Neural progenitor cell (in vitro differentiated cells): ENCODE measurements at regions not wholly inside any gene's neighbourhood (a gene's known extent, or its start where the extent isn't known, plus 50 kb on each side); places are given as distances from the start of the nearest gene placed in this dataset.
A peak's percentile ranks its signal among the peaks of the same experiment; 100 is the strongest.

Experiments
- DNase-seq: peaks from one replicate; pipeline ENCODE4 v3.0.0-alpha.2; 2016; ENCODE audit warnings: low spot score
- H2AFZ ChIP-seq: fragments of 200-600 bp; sonication (generic); replicated peaks from 2 replicates; pipeline ENCODE4 v1.6.1; 2016; ENCODE audit warnings: antibody characterized with exemption
- H3F3A ChIP-seq: fragments of 200-600 bp; sonication (generic); 2 replicates; pipeline ENCODE4 v1.6.1; 2016; ENCODE audit warnings: antibody characterized with exemption, low read depth
- H3K27ac ChIP-seq: fragments of 200-600 bp; sonication (generic); 2 replicates; pipeline ENCODE4 v1.5.1; 2016; ENCODE audit warnings: mild to moderate bottlenecking
- H3K27me3 ChIP-seq: fragments of 200-600 bp; sonication (generic); 2 replicates; pipeline ENCODE4 v1.6.1; 2016; ENCODE audit warnings: mild to moderate bottlenecking, moderate library complexity
- H3K36me3 ChIP-seq: fragments of 200-600 bp; sonication (generic); 2 replicates; pipeline ENCODE4 v1.5.1; 2016
- H3K4me1 ChIP-seq: fragments of 200-600 bp; sonication (generic); 2 replicates; pipeline ENCODE4 v1.6.1; 2016; ENCODE audit warnings: mixed run types
- H3K4me2 ChIP-seq: fragments of 200-600 bp; sonication (generic); 2 replicates; pipeline ENCODE4 v1.6.1; 2016
- H3K4me3 ChIP-seq: fragments of 200-600 bp; sonication (generic); 2 replicates; pipeline ENCODE4 v1.5.1; 2016
- H3K79me2 ChIP-seq: fragments of 200-600 bp; sonication (generic); 2 replicates; pipeline ENCODE4 v1.6.1; 2016; ENCODE audit warnings: low read depth
- H3K9ac ChIP-seq: fragments of 200-600 bp; sonication (generic); 2 replicates; pipeline ENCODE4 v1.6.1; 2016
- H3K9me3 ChIP-seq: fragments of 200-600 bp; sonication (generic); 2 replicates; pipeline ENCODE4 v1.5.1; 2016; ENCODE audit warnings: low read depth
- H4K20me1 ChIP-seq: fragments of 200-600 bp; sonication (generic); 2 replicates; pipeline ENCODE4 v1.6.1; 2016; ENCODE audit warnings: low read depth
- H3K27ac Mint-ChIP-seq: 3 replicates; pipeline ENCODE4 v1.8.0; 2021; ENCODE audit warnings: mixed read lengths
- H3K27me3 Mint-ChIP-seq: 2 replicates; pipeline ENCODE4 v1.8.0; 2022; ENCODE audit warnings: low read depth, mild to moderate bottlenecking, inconsistent platforms, moderate library complexity, mixed read lengths; ENCODE audit not compliant: insufficient read depth
- H3K36me3 Mint-ChIP-seq: 3 replicates; pipeline ENCODE4 v1.8.0; 2021; ENCODE audit warnings: mixed read lengths
- H3K4me1 Mint-ChIP-seq: 3 replicates; pipeline ENCODE4 v1.8.0; 2021; ENCODE audit warnings: mixed read lengths
- H3K4me3 Mint-ChIP-seq: 3 replicates; pipeline ENCODE4 v1.8.0; 2021; ENCODE audit warnings: mild to moderate bottlenecking, moderate library complexity, mixed read lengths
- H3K9me3 Mint-ChIP-seq: 3 replicates; pipeline ENCODE4 v1.8.0; 2020; ENCODE audit warnings: mixed read lengths
- CTCF ChIP-seq: fragments of 200-600 bp; sonication (generic); IDR thresholded peaks from 2 replicates; pipeline ENCODE4 v1.5.1; 2017; ENCODE audit warnings: antibody characterized with exemption, mild to moderate bottlenecking
- EZH2 ChIP-seq: fragments of 200-600 bp; sonication (generic); IDR thresholded peaks from 2 replicates; pipeline ENCODE4 v1.6.1; 2017; ENCODE audit warnings: antibody characterized with exemption, mild to moderate bottlenecking, moderate library complexity
- EZH2phosphoT487 ChIP-seq: fragments of 200-600 bp; sonication (generic); IDR thresholded peaks from 2 replicates; pipeline ENCODE4 v1.6.1; 2017; ENCODE audit warnings: antibody characterized with exemption

GRCh38 chr13:106385654-106386053 lies 149.8 kb downstream of the EFNB2 start:
- Histone ChIP-seq H3K27ac (no peak overlapping the region), H3K9me3 (no peaks in the 10 kb centered on the region), H3K9ac (no peak overlapping the region), H3K79me2 (no peaks in the 10 kb centered on the region), H3K4me1 (peaks cover 10% of the 10 kb centered on the region), H2AFZ (no peak overlapping the region), H3F3A (no peaks in the 10 kb centered on the region), H3K4me3 (no peak overlapping the region), H4K20me1 (no peaks in the 10 kb centered on the region), H3K27me3 (no peaks in the 10 kb centered on the region), H3K36me3 (no peaks in the 10 kb centered on the region), H3K4me2 (no peak overlapping the region)
- Mint-ChIP-seq H3K4me1 (peaks cover 42% of the 10 kb centered on the region), H3K27me3 (peaks cover 3% of the 10 kb centered on the region), H3K27ac (no peak overlapping the region), H3K9me3 (peaks cover 7% of the 10 kb centered on the region), H3K36me3 (peaks cover 4% of the 10 kb centered on the region), H3K4me3 (no peak overlapping the region)
- TF ChIP-seq EZH2phosphoT487 (no peak), CTCF (no peak), EZH2 (no peak)
- DNase-seq: no peak

DNA sequence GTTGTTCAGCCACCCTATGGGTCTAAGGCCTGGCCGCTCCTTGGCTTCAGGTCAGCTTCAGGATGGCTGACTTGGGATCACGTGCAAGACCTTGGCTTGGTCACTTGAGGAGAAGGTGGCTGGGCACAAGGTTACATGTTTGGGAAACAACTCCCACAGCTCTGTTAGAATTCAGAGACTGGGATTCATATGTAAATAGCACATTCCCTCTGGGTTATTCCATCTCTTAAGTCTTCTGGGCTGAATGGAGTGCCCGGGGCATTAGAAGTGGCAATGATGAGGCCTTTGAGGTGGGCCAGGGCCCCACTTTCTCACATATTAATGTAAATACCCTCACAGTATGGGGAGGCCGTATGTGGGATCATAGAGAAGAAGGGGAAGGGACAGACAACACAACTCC lies 150.9 kb downstream of the EFNB2 start:
- TF ChIP-seq EZH2phosphoT487 (no peak), CTCF (no peak), EZH2 (no peak)
- Histone ChIP-seq H3K27me3 (no peaks in the 10 kb centered on the region), H3F3A (peaks cover 7% of the 10 kb centered on the region), H3K9me3 (no peaks in the 10 kb centered on the region), H3K4me3 (no peak overlapping the region), H3K9ac (no peak overlapping the region), H4K20me1 (no peaks in the 10 kb centered on the region), H3K79me2 (no peaks in the 10 kb centered on the region), H3K27ac (no peak overlapping the region), H3K4me2 (no peak overlapping the region), H3K36me3 (no peaks in the 10 kb centered on the region), H2AFZ (no peak overlapping the region), H3K4me1 (peaks cover 22% of the 10 kb centered on the region)
- Mint-ChIP-seq H3K4me1 (peaks cover 53% of the 10 kb centered on the region), H3K27ac (peak overlapping the region; percentile 21), H3K36me3 (peaks cover 4% of the 10 kb centered on the region), H3K27me3 (peaks cover 8% of the 10 kb centered on the region), H3K9me3 (peaks cover 7% of the 10 kb centered on the region), H3K4me3 (no peak overlapping the region)
- DNase-seq: no peak

DNA sequence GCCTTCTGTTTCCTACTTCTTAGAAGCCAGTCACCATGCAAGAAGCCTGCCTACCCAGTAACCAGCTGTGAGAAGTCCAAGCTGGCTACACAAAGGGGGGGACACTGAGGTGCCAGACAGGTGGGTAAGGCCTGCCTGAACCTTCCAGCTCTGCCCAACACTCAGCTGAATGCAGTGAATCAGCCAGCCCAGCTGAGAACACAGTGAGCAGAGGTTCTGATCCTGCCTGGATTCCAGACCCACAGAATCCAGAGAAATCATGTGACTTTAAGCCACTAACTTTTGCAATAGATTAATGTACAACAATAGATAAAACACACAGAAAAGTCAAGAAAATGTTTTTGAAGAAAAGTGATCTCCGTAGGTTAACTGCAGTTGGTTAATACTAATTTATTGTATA lies 151.7 kb downstream of the EFNB2 start:
- Histone ChIP-seq H3K27ac (no peak overlapping the region), H3K9ac (no peak overlapping the region), H3K27me3 (no peaks in the 10 kb centered on the region), H3K4me3 (no peak overlapping the region), H3K4me2 (no peak overlapping the region), H3K9me3 (no peaks in the 10 kb centered on the region), H2AFZ (no peak overlapping the region), H4K20me1 (no peaks in the 10 kb centered on the region), H3K79me2 (no peaks in the 10 kb centered on the region), H3K36me3 (no peaks in the 10 kb centered on the region), H3K4me1 (peaks cover 22% of the 10 kb centered on the region), H3F3A (peaks cover 7% of the 10 kb centered on the region)
- H3K27ac Mint-ChIP-seq: no peak overlapping the region
- no peak for DNase-seq
- H3K36me3 Mint-ChIP-seq: peaks cover 2% of the 10 kb centered on the region
- H3K4me1 Mint-ChIP-seq: peaks cover 59% of the 10 kb centered on the region
- no peak overlapping the region for H3K4me3 Mint-ChIP-seq
- peaks cover 9% of the 10 kb centered on the region for H3K9me3 Mint-ChIP-seq
- H3K27me3 Mint-ChIP-seq: peaks cover 8% of the 10 kb centered on the region
- no peak for TF ChIP-seq EZH2
- TF ChIP-seq CTCF: no peak
- TF ChIP-seq EZH2phosphoT487: no peak

DNA sequence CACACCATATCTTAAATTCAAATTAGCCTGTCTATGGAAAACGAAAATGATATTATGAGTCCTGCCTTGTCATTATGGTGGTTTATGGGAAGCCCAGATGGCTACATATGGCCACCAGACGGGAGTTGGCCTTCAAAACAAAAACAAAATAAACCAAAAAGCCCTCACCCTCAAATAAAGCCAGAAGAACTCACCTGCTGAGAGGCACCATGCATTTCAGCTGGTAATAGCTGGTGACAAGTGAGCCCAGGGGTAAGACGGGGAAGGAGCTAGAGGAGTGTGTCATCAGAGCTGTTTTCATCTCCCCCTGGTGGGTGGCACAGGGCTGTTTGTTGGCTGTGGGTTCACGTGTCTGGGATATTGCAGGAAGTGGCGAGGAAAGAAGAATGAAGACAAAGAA lies 152.9 kb downstream of the EFNB2 start:
- Histone ChIP-seq H3K4me3 (no peak overlapping the region), H3K27ac (no peak overlapping the region), H3K27me3 (no peaks in the 10 kb centered on the region), H4K20me1 (no peaks in the 10 kb centered on the region), H2AFZ (no peak overlapping the region), H3K79me2 (no peaks in the 10 kb centered on the region), H3K9ac (no peak overlapping the region), H3K9me3 (no peaks in the 10 kb centered on the region), H3F3A (peaks cover 7% of the 10 kb centered on the region), H3K36me3 (no peaks in the 10 kb centered on the region), H3K4me1 (peaks cover 22% of the 10 kb centered on the region), H3K4me2 (no peak overlapping the region)
- H3K27me3 Mint-ChIP-seq: peaks cover 6% of the 10 kb centered on the region
- peaks cover 9% of the 10 kb centered on the region for H3K9me3 Mint-ChIP-seq
- H3K27ac Mint-ChIP-seq: peak overlapping the region; percentile 72
- peaks cover 60% of the 10 kb centered on the region for H3K4me1 Mint-ChIP-seq
- no peak overlapping the region for H3K4me3 Mint-ChIP-seq
- DNase-seq: no peak
- peaks cover 2% of the 10 kb centered on the region for H3K36me3 Mint-ChIP-seq
- no peak for TF ChIP-seq EZH2
- no peak for TF ChIP-seq CTCF
- TF ChIP-seq EZH2phosphoT487: no peak
